H1 (cell line): ENCODE measurements at regions not wholly inside any gene's neighbourhood (a gene's known extent, or its start where the extent isn't known, plus 50 kb on each side); places are given as distances from the start of the nearest gene placed in this dataset.

Experiments
- CTCF ChIA-PET: fragments of 300-600 bp; sonication (Branson Sonifier 250); formaldehyde crosslinking; loops from one replicate; lab custom pipeline; 2021; ENCODE audit not compliant: partially characterized antibody; lab: Charles Lee
- POLR2A ChIA-PET: fragments of 300-600 bp; sonication (Branson Sonifier 250); formaldehyde crosslinking; loops from one replicate; lab custom pipeline; 2021; ENCODE audit warnings: inconsistent platforms; ENCODE audit not compliant: partially characterized antibody; lab: Charles Lee
- DNase-seq, 2 experiments: peaks; one replicate each; pipeline versions ENCODE4 v3.0.0 to v3.0.0-alpha.2; 2010 to 2022; ENCODE audit warnings: low spot score in 2 of 2, low read depth in 1 of 2, mixed read lengths in 1 of 2
- FAIRE-seq: peaks from 2 replicates; lab custom pipeline; 2011; peaks lifted over from hg19 to GRCh38; lab: Jason Lieb, UNC
- H2AFZ ChIP-seq: 2 replicates; pipeline ENCODE4 v1.8.1; 2012; ENCODE audit warnings: low read length, inconsistent platforms
- H2AK5ac ChIP-seq: 2 replicates; pipeline ENCODE4 v1.6.1; 2013; ENCODE audit warnings: low read depth, low read length
- H2BK120ac ChIP-seq: replicated peaks from 2 replicates; pipeline ENCODE3; 2013; ENCODE audit warnings: low read depth, low read length, inconsistent platforms
- H2BK12ac ChIP-seq: 2 replicates; pipeline ENCODE4 v1.6.1; 2013; ENCODE audit warnings: low read depth, low read length
- H2BK15ac ChIP-seq: 2 replicates; pipeline ENCODE4 v1.6.1; 2013; ENCODE audit warnings: low read length
- H2BK20ac ChIP-seq: 2 replicates; pipeline ENCODE4 v1.6.1; 2013; ENCODE audit warnings: low read length
- H2BK5ac ChIP-seq: 2 replicates; pipeline ENCODE4 v1.6.1; 2013; ENCODE audit warnings: low read depth, low read length
- H3K14ac ChIP-seq: 2 replicates; pipeline ENCODE4 v1.6.1; 2013; ENCODE audit warnings: inconsistent platforms; ENCODE audit not compliant: insufficient read length
- H3K18ac ChIP-seq: 2 replicates; pipeline ENCODE4 v1.6.1; 2013; ENCODE audit warnings: low read length; ENCODE audit errors: extremely low read depth
- H3K23ac ChIP-seq: 2 replicates; pipeline ENCODE4 v1.6.1; 2013; ENCODE audit warnings: inconsistent platforms; ENCODE audit not compliant: insufficient read length
- H3K23me2 ChIP-seq: 2 replicates; pipeline ENCODE4 v1.6.1; 2013; ENCODE audit warnings: low read depth, low read length
- H3K27ac ChIP-seq: 2 replicates; pipeline ENCODE4 v1.6.1; 2011; ENCODE audit warnings: low read depth, low read length, inconsistent platforms
- H3K27me3 ChIP-seq, 4 experiments: replicated peaks in 1 of 4; 1 replicate in 1 of 4; 2 replicates in 3 of 4; pipeline versions ENCODE4 v1.6.1 to v1.8.1; 2011 to 2013; ENCODE audit warnings: low read length in 3 of 4, mild to moderate bottlenecking in 3 of 4, inconsistent platforms in 2 of 4, mixed read lengths in 2 of 4, moderate library complexity in 1 of 4; ENCODE audit not compliant: control insufficient read depth in 3 of 4, insufficient read depth in 3 of 4; ENCODE audit errors: extremely low read depth in 1 of 4
- H3K36me3 ChIP-seq, 4 experiments: 2 replicates each; pipeline versions ENCODE4 v1.6.1 to v1.8.1; 2011 to 2013; ENCODE audit warnings: mild to moderate bottlenecking in 4 of 4, low read length in 3 of 4, moderate library complexity in 2 of 4, control low read depth in 1 of 4, inconsistent platforms in 1 of 4; ENCODE audit not compliant: insufficient read depth in 4 of 4, control insufficient read depth in 2 of 4
- H3K4ac ChIP-seq: replicated peaks from 2 replicates; pipeline ENCODE3; 2013; ENCODE audit warnings: low read length, low read depth, mixed read lengths, inconsistent platforms; ENCODE audit not compliant: insufficient read length
- H3K4me1 ChIP-seq, 4 experiments: replicated peaks in 1 of 4; 1 replicate in 1 of 4; 2 replicates in 3 of 4; pipeline versions ENCODE4 v1.6.1 to v1.8.1; 2011 to 2013; ENCODE audit warnings: low read length in 3 of 4, inconsistent platforms in 2 of 4, mixed read lengths in 1 of 4; ENCODE audit not compliant: insufficient read depth in 4 of 4, control insufficient read depth in 3 of 4
- H3K4me2 ChIP-seq, 2 experiments: 2 replicates each; pipeline versions ENCODE4 v1.6.1 to v1.8.1; 2011 to 2013; ENCODE audit warnings: low read depth in 2 of 2, low read length in 2 of 2, control low read depth in 1 of 2, inconsistent platforms in 1 of 2, mild to moderate bottlenecking in 1 of 2; ENCODE audit not compliant: insufficient read depth in 1 of 2
- H3K4me3 ChIP-seq, 4 experiments: fragments of 200-600, 300-600 bp in 1 of 4; sonication (generic), shearing (Covaris generic), sonication (Bioruptor Twin) in 1 of 4; 2 replicates each; pipeline versions ENCODE4 v1.5.1 to v1.8.1; 2011 to 2016; ENCODE audit warnings: low read length in 4 of 4, low read depth in 3 of 4, control low read depth in 2 of 4, inconsistent platforms in 2 of 4, mild to moderate bottlenecking in 2 of 4, mixed read lengths in 1 of 4, moderate library complexity in 1 of 4; ENCODE audit not compliant: insufficient read depth in 2 of 4; ENCODE audit errors: extremely low read depth in 1 of 4
- H3K56ac ChIP-seq: replicated peaks from 2 replicates; pipeline ENCODE3; 2013; ENCODE audit warnings: low read depth, mild to moderate bottlenecking, mixed read lengths, low read length, inconsistent platforms; ENCODE audit not compliant: insufficient read length
- H3K79me1 ChIP-seq: 2 replicates; pipeline ENCODE4 v1.6.1; 2013; ENCODE audit warnings: low read depth, low read length, control low read depth
- H3K79me2 ChIP-seq, 2 experiments: 2 replicates each; pipeline versions ENCODE4 v1.6.1 to v1.8.1; 2012 to 2013; ENCODE audit warnings: low read length in 2 of 2, mild to moderate bottlenecking in 2 of 2, inconsistent platforms in 1 of 2; ENCODE audit not compliant: insufficient read depth in 2 of 2, control insufficient read depth in 1 of 2
- H3K9ac ChIP-seq, 4 experiments: replicated peaks in 1 of 4; 1 replicate in 1 of 4; 2 replicates in 3 of 4; pipeline versions ENCODE4 v1.6.1 to v1.8.1; 2011 to 2013; ENCODE audit warnings: low read depth in 3 of 4, low read length in 3 of 4, control low read depth in 2 of 4, mild to moderate bottlenecking in 2 of 4, moderate library complexity in 2 of 4, inconsistent platforms in 1 of 4; ENCODE audit errors: extremely low read depth in 1 of 4
- H3K9me3 ChIP-seq, 2 experiments: 2 replicates each; pipeline versions ENCODE4 v1.6.1 to v1.8.1; 2012 to 2013; ENCODE audit warnings: mild to moderate bottlenecking in 2 of 2, moderate library complexity in 2 of 2, control low read depth in 1 of 2, inconsistent platforms in 1 of 2, low read depth in 1 of 2, low read length in 1 of 2, mixed read lengths in 1 of 2; ENCODE audit not compliant: insufficient read depth in 2 of 2
- H4K20me1 ChIP-seq, 2 experiments: replicated peaks in 1 of 2; 2 replicates each; pipeline versions ENCODE3 to v1.8.1; 2011 to 2013; ENCODE audit warnings: inconsistent platforms in 2 of 2, low read length in 2 of 2, mild to moderate bottlenecking in 1 of 2; ENCODE audit not compliant: insufficient read depth in 2 of 2, control insufficient read depth in 1 of 2
- H4K5ac ChIP-seq: 2 replicates; pipeline ENCODE4 v1.6.1; 2013; ENCODE audit warnings: low read length, low read depth, mixed read lengths, inconsistent platforms; ENCODE audit not compliant: insufficient read length
- H4K8ac ChIP-seq: 2 replicates; pipeline ENCODE4 v1.8.0; 2013; ENCODE audit warnings: mild to moderate bottlenecking, moderate library complexity, low read length, inconsistent platforms; ENCODE audit not compliant: insufficient read depth; ENCODE audit errors: extremely low read depth
- H4K91ac ChIP-seq: replicated peaks from 2 replicates; pipeline ENCODE3; 2013; ENCODE audit warnings: low read length, mixed read lengths, inconsistent platforms; ENCODE audit not compliant: insufficient read length
- ASH2L ChIP-seq: fragments of 200-600, 300-600 bp; sonication (generic); IDR thresholded peaks from one replicate; pipeline ENCODE4 v1.7.1; 2017; ENCODE audit warnings: low read length
- BCL11A ChIP-seq, 2 experiments: IDR thresholded peaks; one replicate each; pipeline ENCODE4 v1.6.1; 2011; ENCODE audit warnings: low read depth in 2 of 2, low read length in 2 of 2, mild to moderate bottlenecking in 2 of 2
- CBX5 ChIP-seq: fragments of 300-800, 300-1000 bp; sonication (generic); IDR thresholded peaks from 2 replicates; pipeline ENCODE4 v1.7.1; 2016; ENCODE audit warnings: antibody characterized with exemption, low read length, low read depth
- CHD2 ChIP-seq: IDR thresholded peaks from 2 replicates; pipeline ENCODE4 v1.6.1; 2012; ENCODE audit warnings: low read length, improper control_type of control experiment
- EZH2 ChIP-seq: fragments of 200-600 bp; sonication (generic); IDR thresholded peaks from 2 replicates; pipeline ENCODE4 v1.7.1; 2012; ENCODE audit warnings: low read depth, mild to moderate bottlenecking, moderate library complexity, low read length, inconsistent platforms; ENCODE audit not compliant: severe bottlenecking
- GABPA ChIP-seq: IDR thresholded peaks from 2 replicates; pipeline ENCODE4 v1.6.1; 2011; ENCODE audit warnings: mild to moderate bottlenecking, low read length, moderate library complexity, borderline replicate concordance; ENCODE audit not compliant: insufficient read depth
- GTF2F1 ChIP-seq: IDR thresholded peaks from 2 replicates; pipeline ENCODE4 v1.6.1; 2012; ENCODE audit warnings: low read depth, low read length, improper control_type of control experiment, borderline replicate concordance
- HDAC2 ChIP-seq, 2 experiments: fragments of 300-600 bp in 1 of 2; sonication (generic) in 1 of 2; IDR thresholded peaks; 2 replicates each; pipeline ENCODE4 v1.6.1; 2011 to 2012; ENCODE audit warnings: low read depth in 2 of 2, low read length in 2 of 2, mild to moderate bottlenecking in 2 of 2, moderate library complexity in 2 of 2, borderline replicate concordance in 1 of 2, inconsistent platforms in 1 of 2
- KDM5A ChIP-seq: fragments of 200-600 bp; IDR thresholded peaks from 2 replicates; pipeline ENCODE4 v1.7.1; 2012; ENCODE audit warnings: mild to moderate bottlenecking, low read length, inconsistent platforms, mixed read lengths
- MAX ChIP-seq: IDR thresholded peaks from 2 replicates; pipeline ENCODE4 v1.6.1; 2012; ENCODE audit warnings: inconsistent platforms
- RBBP5 ChIP-seq: IDR thresholded peaks from 2 replicates; pipeline ENCODE4 v1.7.1; 2012; ENCODE audit warnings: low read depth, mild to moderate bottlenecking, inconsistent platforms, low read length, moderate library complexity, borderline replicate concordance
- SAP30 ChIP-seq: fragments of 300-600 bp; sonication (generic); IDR thresholded peaks from 2 replicates; pipeline ENCODE4 v1.7.1; 2012; ENCODE audit warnings: low read length, moderate library complexity, mild to moderate bottlenecking, inconsistent platforms; ENCODE audit not compliant: insufficient read depth, insufficient replicate concordance
- SIRT6 ChIP-seq: IDR thresholded peaks from one replicate; pipeline ENCODE4 v1.7.1; 2012; ENCODE audit warnings: low read length, inconsistent platforms
- TAF7 ChIP-seq: optimal IDR thresholded peaks from 2 replicates; pipeline ENCODE3; 2011; ENCODE audit warnings: low read depth, mild to moderate bottlenecking, inconsistent platforms, low read length, moderate library complexity, borderline replicate concordance
- TCF12 ChIP-seq: IDR thresholded peaks from 2 replicates; pipeline ENCODE4 v1.6.1; 2011; ENCODE audit warnings: low read depth, mild to moderate bottlenecking, low read length
- WGBS, 2 experiments: shearing (Covaris generic) in 1 of 2; methylation state at CpG; one replicate each; pipeline versions ENCODE4 v1.1.6 to v1.1.7; 2013 to 2015; ENCODE audit warnings: low lambda C conversion rate in 2 of 2, mixed read lengths in 2 of 2, inconsistent platforms in 1 of 2, low coverage in 1 of 2, missing lambda C conversion rate in 1 of 2; ENCODE audit not compliant: insufficient replicate concordance in 2 of 2, insufficient coverage in 1 of 2, insufficient read length in 1 of 2; ENCODE audit errors: extremely low coverage in 1 of 2, missing lambda C conversion rate in 1 of 2; 5-methylcytosine and 5-hydroxymethylcytosine counted together

GRCh38 chr12:19719672-19720071 is 280.4 kb downstream of the AEBP2 start:
- 80% methylated on average over 1 of the region's 1 CpG; no CpG with 5 or more reads in 1 of the 2 experiments for whole genome bisulfite sequencing, 2 experiments
- no peak overlapping the region for H2BK5ac ChIP-seq
- H3K56ac ChIP-seq = no peak overlapping the region
- no peaks in the 10 kb centered on the region for H3K9me3 ChIP-seq
- H3K4me1 ChIP-seq = no peaks in the 10 kb centered on the region
- H3K4ac ChIP-seq = no peak overlapping the region
- TF ChIP-seq MAX (no peak), CBX5 (no peak), ASH2L (no peak), GABPA (no peak), RBBP5 (no peak), HDAC2 (IDR thresholded peaks at IDR 0.05; ENCODE audit: borderline replicate concordance in 1 of 2, low read depth in 2 of 2, low read length in 2 of 2) (no peak), TAF7 (no peak), GTF2F1 (no peak), CHD2 (no peak), BCL11A (IDR thresholded peaks at IDR 0.05; ENCODE audit: low read depth in 2 of 2, low read length in 2 of 2) (no peak), EZH2 (no peak), KDM5A (no peak), SIRT6 (no peak), TCF12 (no peak), SAP30 (no peak)
- H2AFZ ChIP-seq = no peak overlapping the region
- no peak for DNase-seq
- H4K91ac ChIP-seq = no peak overlapping the region
- no peaks in the 10 kb centered on the region for H3K36me3 ChIP-seq
- H3K23me2 ChIP-seq = no peaks in the 10 kb centered on the region
- no peak overlapping the region for H3K14ac ChIP-seq
- H3K23ac ChIP-seq = no peak overlapping the region
- H3K27me3 ChIP-seq = no peaks in the 10 kb centered on the region
- no peak for FAIRE-seq
- H2BK12ac ChIP-seq = no peak overlapping the region
- H2BK120ac ChIP-seq = no peak overlapping the region
- no peaks in the 10 kb centered on the region for H4K20me1 ChIP-seq
- POLR2A ChIA-PET = no interaction called here
- H4K8ac ChIP-seq = no peak overlapping the region
- no peaks in the 10 kb centered on the region for H3K79me1 ChIP-seq
- H4K5ac ChIP-seq = no peak overlapping the region
- H2BK20ac ChIP-seq = no peak overlapping the region
- no peaks in the 10 kb centered on the region for H3K79me2 ChIP-seq
- no peak overlapping the region for H3K27ac ChIP-seq
- H3K4me3 ChIP-seq = no peak overlapping the region
- H2BK15ac ChIP-seq = no peak overlapping the region
- no peak overlapping the region for H2AK5ac ChIP-seq
- H3K9ac ChIP-seq = no peak overlapping the region
- H3K18ac ChIP-seq = no peak overlapping the region
- H3K4me2 ChIP-seq = no peak overlapping the region
- CTCF ChIA-PET = no interaction called here
